Activated naive CD8-positive, alpha-beta T cell treated with anti-CD3 and anti-CD28 coated beads for 36 hours (primary cell): ENCODE measurements at regions not wholly inside any gene's neighbourhood (a gene's known extent, or its start where the extent isn't known, plus 50 kb on each side); places are given as distances from the start of the nearest gene placed in this dataset.

Source experiments
- DNase-seq: peaks from one replicate; pipeline ENCODE4 v3.0.0; 2021
- H3K27ac Mint-ChIP-seq: one replicate; pipeline ENCODE4 v1.8.0; 2022; ENCODE audit warnings: mild to moderate bottlenecking, moderate library complexity, mixed read lengths
- H3K27me3 Mint-ChIP-seq: one replicate; pipeline ENCODE4 v1.8.0; 2022; ENCODE audit warnings: mild to moderate bottlenecking, mixed read lengths
- H3K36me3 Mint-ChIP-seq: one replicate; pipeline ENCODE4 v1.8.0; 2021; ENCODE audit warnings: mild to moderate bottlenecking, mixed read lengths
- H3K4me1 Mint-ChIP-seq: one replicate; pipeline ENCODE4 v1.8.0; 2021; ENCODE audit warnings: mixed read lengths
- H3K4me3 Mint-ChIP-seq: one replicate; pipeline ENCODE4 v1.8.0; 2022; ENCODE audit warnings: mild to moderate bottlenecking, moderate library complexity, mixed read lengths
- H3K9me3 Mint-ChIP-seq: one replicate; pipeline ENCODE4 v1.8.0; 2022; ENCODE audit warnings: mixed read lengths

GRCh38 chr13:99653526-99653925, 152.3 kb downstream of the TM9SF2 start:
- H3K9me3 Mint-ChIP-seq: no peaks in the 10 kb centered on the region

GRCh38 chr13:99652901-99653300, 151.6 kb downstream of the TM9SF2 start:
- no peaks in the 10 kb centered on the region for H3K27me3 Mint-ChIP-seq
- no peaks in the 10 kb centered on the region for H3K9me3 Mint-ChIP-seq
- H3K4me1 Mint-ChIP-seq: peaks cover 29% of the 10 kb centered on the region
- no peak for DNase-seq
- H3K27ac Mint-ChIP-seq: no peak overlapping the region
- no peak overlapping the region for H3K4me3 Mint-ChIP-seq
- H3K36me3 Mint-ChIP-seq: no peaks in the 10 kb centered on the region

More at GRCh38 chr13:99653526-99653925, 152.3 kb downstream of the TM9SF2 start:
- no peaks in the 10 kb centered on the region for H3K27me3 Mint-ChIP-seq
- H3K27ac Mint-ChIP-seq: no peak overlapping the region
- DNase-seq: no peak
- peaks cover 33% of the 10 kb centered on the region for H3K4me1 Mint-ChIP-seq
- H3K4me3 Mint-ChIP-seq: no peak overlapping the region
- no peaks in the 10 kb centered on the region for H3K36me3 Mint-ChIP-seq

- no peak overlapping the region for H3K4me3 Mint-ChIP-seq
- no peak overlapping the region for H3K27ac Mint-ChIP-seq
- no peak for DNase-seq
- H3K4me1 Mint-ChIP-seq: peaks cover 22% of the 10 kb centered on the region
- H3K9me3 Mint-ChIP-seq: no peaks in the 10 kb centered on the region
- no peaks in the 10 kb centered on the region for H3K27me3 Mint-ChIP-seq
- no peaks in the 10 kb centered on the region for H3K36me3 Mint-ChIP-seq
Measured at GRCh38 chr13:99652141-99652540, 150.9 kb downstream of the TM9SF2 start.

GRCh38 chr13:99651016-99651415, 149.7 kb downstream of the TM9SF2 start:
- H3K27me3 Mint-ChIP-seq: no peaks in the 10 kb centered on the region
- no peak for DNase-seq
- H3K27ac Mint-ChIP-seq: no peak overlapping the region
- peaks cover 11% of the 10 kb centered on the region for H3K4me1 Mint-ChIP-seq
- no peaks in the 10 kb centered on the region for H3K36me3 Mint-ChIP-seq
- no peak overlapping the region for H3K4me3 Mint-ChIP-seq
- H3K9me3 Mint-ChIP-seq: no peaks in the 10 kb centered on the region

GRCh38 chr13:99650410-99650809, 149.1 kb downstream of the TM9SF2 start:
- no peak for DNase-seq
- Mint-ChIP-seq H3K36me3 (no peaks in the 10 kb centered on the region), H3K4me3 (no peak overlapping the region), H3K27me3 (no peaks in the 10 kb centered on the region), H3K27ac (no peak overlapping the region), H3K9me3 (no peaks in the 10 kb centered on the region), H3K4me1 (peaks cover 7% of the 10 kb centered on the region)

GRCh38 chr13:99648927-99649326, 147.7 kb downstream of the TM9SF2 start:
- no peaks in the 10 kb centered on the region for H3K27me3 Mint-ChIP-seq
- H3K4me3 Mint-ChIP-seq: no peak overlapping the region
- H3K36me3 Mint-ChIP-seq: no peaks in the 10 kb centered on the region
- DNase-seq: no peak
- peaks cover 4% of the 10 kb centered on the region for H3K4me1 Mint-ChIP-seq
- H3K9me3 Mint-ChIP-seq: no peaks in the 10 kb centered on the region
- no peak overlapping the region for H3K27ac Mint-ChIP-seq

- no peaks in the 10 kb centered on the region for H3K27me3 Mint-ChIP-seq
- no peak overlapping the region for H3K4me3 Mint-ChIP-seq
- DNase-seq: no peak
- H3K9me3 Mint-ChIP-seq: no peaks in the 10 kb centered on the region
- no peaks in the 10 kb centered on the region for H3K36me3 Mint-ChIP-seq
- peaks cover 5% of the 10 kb centered on the region for H3K4me1 Mint-ChIP-seq
- H3K27ac Mint-ChIP-seq: no peak overlapping the region
Measured at GRCh38 chr13:99648066-99648665, 146.9 kb downstream of the TM9SF2 start.

- Mint-ChIP-seq H3K4me3 (no peak overlapping the region), H3K36me3 (no peaks in the 10 kb centered on the region)
Measured at GRCh38 chr13:99647596-99647985, 146.3 kb downstream of the TM9SF2 start.

GRCh38 chr13:99646866-99647595, 145.8 kb downstream of the TM9SF2 start:
- H3K27me3 Mint-ChIP-seq: no peaks in the 10 kb centered on the region
- peaks cover 8% of the 10 kb centered on the region for H3K4me1 Mint-ChIP-seq
- H3K9me3 Mint-ChIP-seq: no peaks in the 10 kb centered on the region
- no peaks in the 10 kb centered on the region for H3K36me3 Mint-ChIP-seq
- no peak overlapping the region for H3K4me3 Mint-ChIP-seq
- H3K27ac Mint-ChIP-seq: no peak overlapping the region
- DNase-seq: no peak

More at GRCh38 chr13:99647596-99647985, 146.3 kb downstream of the TM9SF2 start:
- Mint-ChIP-seq H3K27me3 (no peaks in the 10 kb centered on the region), H3K27ac (no peak overlapping the region), H3K9me3 (no peaks in the 10 kb centered on the region), H3K4me1 (peaks cover 8% of the 10 kb centered on the region)
- DNase-seq: no peak

- Mint-ChIP-seq H3K9me3 (no peaks in the 10 kb centered on the region), H3K4me3 (no peak overlapping the region), H3K27ac (no peak overlapping the region), H3K36me3 (no peaks in the 10 kb centered on the region), H3K4me1 (peaks cover 10% of the 10 kb centered on the region), H3K27me3 (no peaks in the 10 kb centered on the region)
- no peak for DNase-seq
Measured at GRCh38 chr13:99642841-99643240, 141.6 kb downstream of the TM9SF2 start.

- H3K4me3 Mint-ChIP-seq: no peak overlapping the region
- H3K4me1 Mint-ChIP-seq: peaks cover 10% of the 10 kb centered on the region
- H3K27me3 Mint-ChIP-seq: no peaks in the 10 kb centered on the region
- no peak overlapping the region for H3K27ac Mint-ChIP-seq
- DNase-seq: no peak
- no peaks in the 10 kb centered on the region for H3K9me3 Mint-ChIP-seq
- H3K36me3 Mint-ChIP-seq: no peaks in the 10 kb centered on the region
Measured at GRCh38 chr13:99642006-99642405, 140.7 kb downstream of the TM9SF2 start.

- Mint-ChIP-seq H3K4me3 (no peak overlapping the region), H3K27me3 (no peaks in the 10 kb centered on the region), H3K4me1 (peaks cover 8% of the 10 kb centered on the region), H3K36me3 (no peaks in the 10 kb centered on the region), H3K27ac (no peak overlapping the region), H3K9me3 (no peaks in the 10 kb centered on the region)
- DNase-seq: no peak
Measured at GRCh38 chr13:99640260-99640659, 139.0 kb downstream of the TM9SF2 start.

- Mint-ChIP-seq H3K36me3 (no peaks in the 10 kb centered on the region), H3K27ac (no peak overlapping the region), H3K27me3 (no peaks in the 10 kb centered on the region), H3K4me3 (no peak overlapping the region), H3K9me3 (no peaks in the 10 kb centered on the region), H3K4me1 (peaks cover 8% of the 10 kb centered on the region)
- DNase-seq: no peak
Measured at GRCh38 chr13:99639126-99639525, 137.9 kb downstream of the TM9SF2 start.

- no peaks in the 10 kb centered on the region for H3K27me3 Mint-ChIP-seq
- H3K4me3 Mint-ChIP-seq: no peak overlapping the region
- no peak overlapping the region for H3K27ac Mint-ChIP-seq
- no peak for DNase-seq
- no peaks in the 10 kb centered on the region for H3K9me3 Mint-ChIP-seq
- H3K4me1 Mint-ChIP-seq: peaks cover 4% of the 10 kb centered on the region
- H3K36me3 Mint-ChIP-seq: peaks cover 5% of the 10 kb centered on the region
Measured at GRCh38 chr13:99636728-99637353, 135.6 kb downstream of the TM9SF2 start.

- no peak overlapping the region for H3K4me3 Mint-ChIP-seq
- no peaks in the 10 kb centered on the region for H3K27me3 Mint-ChIP-seq
- no peak for DNase-seq
- no peaks in the 10 kb centered on the region for H3K9me3 Mint-ChIP-seq
- H3K4me1 Mint-ChIP-seq: peaks cover 4% of the 10 kb centered on the region
- H3K27ac Mint-ChIP-seq: no peak overlapping the region
- peaks cover 5% of the 10 kb centered on the region for H3K36me3 Mint-ChIP-seq
Measured at GRCh38 chr13:99636306-99636705, 135.0 kb downstream of the TM9SF2 start.

GRCh38 chr13:99634672-99635071, 133.4 kb downstream of the TM9SF2 start:
- Mint-ChIP-seq H3K27me3 (no peaks in the 10 kb centered on the region), H3K4me1 (no peaks in the 10 kb centered on the region), H3K27ac (no peak overlapping the region), H3K36me3 (peaks cover 5% of the 10 kb centered on the region), H3K4me3 (no peak overlapping the region), H3K9me3 (no peaks in the 10 kb centered on the region)
- DNase-seq: no peak
